ENCODE measurements at regions not wholly inside any gene's neighbourhood (a gene's known extent, or its start where the extent isn't known, plus 50 kb on each side); places are given as distances from the start of the nearest gene placed in this dataset.

GRCh38 chr3:41037651-41038334 lies 161.5 kb upstream of the CTNNB1 start:
- DNase-seq (ENCODE audit: low read depth in 2 of 2): no peak

- no peak for DNase-seq (ENCODE audit: low read depth in 2 of 2)
Observed at GRCh38 chr3:41040256-41040655, 159.0 kb upstream of the CTNNB1 start.

- DNase-seq (ENCODE audit: low read depth in 2 of 2): no peak
Observed at GRCh38 chr3:41041462-41041861, 157.8 kb upstream of the CTNNB1 start.

- DNase-seq (ENCODE audit: low read depth in 2 of 2): no peak
Observed at GRCh38 chr3:41041899-41042298, 157.4 kb upstream of the CTNNB1 start.

GRCh38 chr3:41044523-41044922 lies 154.8 kb upstream of the CTNNB1 start:
- no peak for DNase-seq (ENCODE audit: low read depth in 2 of 2)

- no peak for DNase-seq (ENCODE audit: low read depth in 2 of 2)
Observed at GRCh38 chr3:41045491-41045890, 153.8 kb upstream of the CTNNB1 start.

- DNase-seq (ENCODE audit: low read depth in 2 of 2): no peak
Observed at GRCh38 chr3:41050144-41050543, 149.2 kb upstream of the CTNNB1 start.

- DNase-seq (ENCODE audit: low read depth in 2 of 2): no peak
Observed at GRCh38 chr3:41053220-41053619, 146.1 kb upstream of the CTNNB1 start.

GRCh38 chr3:41060106-41060505 lies 139.2 kb upstream of the CTNNB1 start:
- DNase-seq (ENCODE audit: low read depth in 2 of 2): no peak

- no peak for DNase-seq (ENCODE audit: low read depth in 2 of 2)
Observed at GRCh38 chr3:41064070-41064469, 135.2 kb upstream of the CTNNB1 start.

- DNase-seq (ENCODE audit: low read depth in 2 of 2): no peak
Observed at GRCh38 chr3:41064526-41064925, 134.8 kb upstream of the CTNNB1 start.

GRCh38 chr3:41065340-41065739 lies 134.0 kb upstream of the CTNNB1 start:
- DNase-seq (ENCODE audit: low read depth in 2 of 2): no peak

- no peak for DNase-seq (ENCODE audit: low read depth in 2 of 2)
Observed at GRCh38 chr3:41073190-41073589, 126.1 kb upstream of the CTNNB1 start.

GRCh38 chr3:41075975-41076374 lies 123.3 kb upstream of the CTNNB1 start:
- no peak for DNase-seq (ENCODE audit: low read depth in 2 of 2)

- DNase-seq (ENCODE audit: low read depth in 2 of 2): no peak
Observed at GRCh38 chr3:41076399-41076798, 122.9 kb upstream of the CTNNB1 start.

GRCh38 chr3:41080141-41080540 lies 119.2 kb upstream of the CTNNB1 start:
- no peak for DNase-seq (ENCODE audit: low read depth in 2 of 2)

- DNase-seq (ENCODE audit: low read depth in 2 of 2): no peak
Observed at GRCh38 chr3:41088882-41089281, 110.4 kb upstream of the CTNNB1 start.

GRCh38 chr3:41089566-41089965 lies 109.7 kb upstream of the CTNNB1 start:
- no peak for DNase-seq (ENCODE audit: low read depth in 2 of 2)

- DNase-seq (ENCODE audit: low read depth in 2 of 2): no peak
Observed at GRCh38 chr3:41092844-41093243, 106.5 kb upstream of the CTNNB1 start.

GRCh38 chr3:41093476-41093875 lies 105.8 kb upstream of the CTNNB1 start:
- DNase-seq (ENCODE audit: low read depth in 2 of 2): no peak

- no peak for DNase-seq (ENCODE audit: low read depth in 2 of 2)
Observed at GRCh38 chr3:41094351-41094750, 105.0 kb upstream of the CTNNB1 start.

GRCh38 chr3:41095702-41096101 lies 103.6 kb upstream of the CTNNB1 start:
- no peak for DNase-seq (ENCODE audit: low read depth in 2 of 2)

GRCh38 chr3:41097896-41098496 lies 101.3 kb upstream of the CTNNB1 start:
- no peak for DNase-seq (ENCODE audit: low read depth in 2 of 2)

GRCh38 chr3:41101231-41101630 lies 98.1 kb upstream of the CTNNB1 start:
- DNase-seq (ENCODE audit: low read depth in 2 of 2): no peak

Measured in activated CD4-positive, alpha-beta T cell treated with anti-CD3 and anti-CD28 coated beads for 24 hours (primary cell).